ENCODE measurements at regions not wholly inside any gene's neighbourhood (a gene's known extent, or its start where the extent isn't known, plus 50 kb on each side); places are given as distances from the start of the nearest gene placed in this dataset.

GRCh38 chr7:95718577-95719410 is 53.6 kb upstream of the DYNC1I1 start:
- no peak overlapping the region for H3K4me3 ChIP-seq (ENCODE audit: low read depth in 1 of 3, low read length in 3 of 3)
- no peak for FAIRE-seq
- H3K36me3 ChIP-seq (ENCODE audit: control insufficient read depth in 3 of 3, insufficient read depth in 2 of 3, low read depth in 1 of 3, low read length in 3 of 3): no peaks in the 10 kb centered on the region
- peaks cover 0 to 4% (median 0%) of the 10 kb centered on the region in 3 donors for H3K4me1 ChIP-seq (ENCODE audit: control insufficient read depth in 3 of 3, insufficient read depth in 2 of 3, low read depth in 1 of 3, low read length in 2 of 3)
- peak in 1 of 2 donors; percentile 6 for DNase-seq
- 58 to 61% (median 59%) methylated on average over 6 of the region's 6 CpGs for WGBS, 3 donors
- H3K27me3 ChIP-seq (ENCODE audit: control insufficient read depth in 3 of 3, insufficient read depth in 3 of 3, low read length in 3 of 3): peaks cover 0 to 4% (median 0%) of the 10 kb centered on the region in 3 donors
- H3K9me3 ChIP-seq (ENCODE audit: control insufficient read depth in 2 of 2, insufficient read depth in 1 of 2, low read depth in 1 of 2, low read length in 1 of 2): no peaks in the 10 kb centered on the region
- no peak overlapping the region for H3K27ac ChIP-seq (ENCODE audit: low read depth in 1 of 3, low read length in 2 of 3)

DNA sequence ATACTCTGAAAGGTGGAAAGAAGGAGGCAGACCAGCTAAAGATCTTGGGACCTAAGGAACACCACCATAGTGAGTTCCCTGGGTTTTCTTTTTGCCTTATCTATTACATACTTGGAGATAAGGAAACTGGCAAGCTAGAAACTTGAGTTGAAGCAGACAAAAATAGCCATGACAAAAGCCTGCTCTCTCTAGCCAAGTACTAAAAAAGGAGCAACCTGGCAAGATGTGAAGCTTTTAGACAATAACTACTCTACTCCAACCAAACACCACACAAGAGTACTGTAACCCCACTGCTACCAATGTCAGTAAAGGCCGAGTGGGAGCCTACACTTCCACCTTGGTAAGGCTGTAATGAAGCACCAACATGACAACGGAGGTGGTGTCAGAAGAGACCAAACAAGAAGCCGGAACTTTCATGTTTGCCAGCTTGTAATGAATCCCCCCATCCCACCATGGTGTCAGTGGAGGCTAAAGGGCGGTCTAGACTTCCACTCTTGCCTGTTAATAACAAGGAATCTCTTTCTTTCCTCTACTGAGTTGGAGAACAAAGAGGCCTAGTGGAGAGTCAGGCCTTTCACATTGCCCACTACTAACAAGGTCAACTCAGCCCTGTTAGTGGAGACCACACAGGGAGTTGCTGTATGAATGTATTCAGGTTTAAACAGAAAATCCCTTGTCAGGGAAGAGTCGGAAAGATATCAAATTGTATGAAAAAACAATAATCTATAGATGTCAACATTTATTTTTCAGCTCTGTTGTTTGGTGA is 55.8 kb upstream of the DYNC1I1 start:
- Histone ChIP-seq H3K9me3 (ENCODE audit: control insufficient read depth in 2 of 2, insufficient read depth in 1 of 2, low read depth in 1 of 2, low read length in 1 of 2) (no peaks in the 10 kb centered on the region), H3K27ac (ENCODE audit: low read depth in 1 of 3, low read length in 2 of 3) (no peak overlapping the region), H3K4me3 (ENCODE audit: low read depth in 1 of 3, low read length in 3 of 3) (no peak overlapping the region), H3K4me1 (ENCODE audit: control insufficient read depth in 3 of 3, insufficient read depth in 2 of 3, low read depth in 1 of 3, low read length in 2 of 3) (no peaks in the 10 kb centered on the region), H3K27me3 (ENCODE audit: control insufficient read depth in 3 of 3, insufficient read depth in 3 of 3, low read length in 3 of 3) (peaks cover 0 to 4% (median 0%) of the 10 kb centered on the region in 3 donors), H3K36me3 (ENCODE audit: control insufficient read depth in 3 of 3, insufficient read depth in 2 of 3, low read depth in 1 of 3, low read length in 3 of 3) (no peaks in the 10 kb centered on the region)
- DNase-seq (no peak), FAIRE-seq (no peak)
- WGBS, 3 donors: 86 to 88% (median 88%) methylated on average over 5 of the region's 5 CpGs

DNA sequence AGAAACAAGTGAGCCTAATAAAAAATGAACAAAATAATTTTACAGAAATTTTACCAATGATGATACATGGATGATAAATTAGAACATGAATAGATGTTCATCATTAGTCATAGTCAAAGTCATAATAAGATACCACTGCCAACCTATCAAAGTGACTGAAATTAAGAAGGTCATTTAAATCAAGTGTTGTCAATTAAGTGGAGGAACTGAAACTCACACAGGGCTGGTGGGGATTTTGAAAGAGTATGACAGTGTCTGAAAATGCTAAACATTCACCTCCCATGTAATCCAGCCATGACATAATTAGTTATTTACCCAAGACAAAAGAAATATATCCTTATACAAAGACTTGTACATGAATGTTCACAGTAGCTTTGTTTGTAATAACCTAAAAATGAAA is 57.1 kb upstream of the DYNC1I1 start:
- H3K27me3 ChIP-seq (ENCODE audit: control insufficient read depth in 3 of 3, insufficient read depth in 3 of 3, low read length in 3 of 3): peaks cover 0 to 3% (median 0%) of the 10 kb centered on the region in 3 donors
- no peak overlapping the region for H3K27ac ChIP-seq (ENCODE audit: low read depth in 1 of 3, low read length in 2 of 3)
- no peaks in the 10 kb centered on the region for H3K4me1 ChIP-seq (ENCODE audit: control insufficient read depth in 3 of 3, insufficient read depth in 2 of 3, low read depth in 1 of 3, low read length in 2 of 3)
- H3K4me3 ChIP-seq (ENCODE audit: low read depth in 1 of 3, low read length in 3 of 3): no peak overlapping the region
- no peaks in the 10 kb centered on the region for H3K36me3 ChIP-seq (ENCODE audit: control insufficient read depth in 3 of 3, insufficient read depth in 2 of 3, low read depth in 1 of 3, low read length in 3 of 3)
- FAIRE-seq (no peak), DNase-seq (no peak)
- no peaks in the 10 kb centered on the region for H3K9me3 ChIP-seq (ENCODE audit: control insufficient read depth in 2 of 2, insufficient read depth in 1 of 2, low read depth in 1 of 2, low read length in 1 of 2)

DNA sequence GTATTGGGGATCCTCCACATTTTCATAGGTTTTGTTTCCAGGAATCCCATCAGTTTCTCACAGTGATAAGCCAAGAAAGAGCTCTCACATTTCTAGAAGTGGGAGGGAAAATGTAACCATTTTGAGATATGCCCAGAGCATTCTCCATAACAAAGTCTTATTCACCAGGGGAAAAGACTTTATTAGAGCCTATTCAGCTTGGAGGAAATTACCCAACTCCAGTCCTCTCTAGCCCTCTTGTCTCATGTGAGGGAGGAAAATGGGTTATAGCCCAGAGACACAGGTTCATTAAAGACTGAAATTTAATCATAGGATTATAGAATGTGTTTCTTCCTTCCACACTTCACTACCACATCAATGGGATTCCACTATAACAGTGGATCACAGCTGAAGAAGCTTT is 61.6 kb upstream of the DYNC1I1 start:
- DNase-seq (no peak), FAIRE-seq (no peak)
- Histone ChIP-seq H3K27ac (ENCODE audit: low read depth in 1 of 3, low read length in 2 of 3) (no peak overlapping the region), H3K27me3 (ENCODE audit: control insufficient read depth in 3 of 3, insufficient read depth in 3 of 3, low read length in 3 of 3) (no peaks in the 10 kb centered on the region), H3K9me3 (ENCODE audit: control insufficient read depth in 2 of 2, insufficient read depth in 1 of 2, low read depth in 1 of 2, low read length in 1 of 2) (peaks cover 0 to 5% of the 10 kb centered on the region in 2 donors), H3K36me3 (ENCODE audit: control insufficient read depth in 3 of 3, insufficient read depth in 2 of 3, low read depth in 1 of 3, low read length in 3 of 3) (no peaks in the 10 kb centered on the region), H3K4me3 (ENCODE audit: low read depth in 1 of 3, low read length in 3 of 3) (no peak overlapping the region), H3K4me1 (ENCODE audit: control insufficient read depth in 3 of 3, insufficient read depth in 2 of 3, low read depth in 1 of 3, low read length in 2 of 3) (no peaks in the 10 kb centered on the region)

DNA sequence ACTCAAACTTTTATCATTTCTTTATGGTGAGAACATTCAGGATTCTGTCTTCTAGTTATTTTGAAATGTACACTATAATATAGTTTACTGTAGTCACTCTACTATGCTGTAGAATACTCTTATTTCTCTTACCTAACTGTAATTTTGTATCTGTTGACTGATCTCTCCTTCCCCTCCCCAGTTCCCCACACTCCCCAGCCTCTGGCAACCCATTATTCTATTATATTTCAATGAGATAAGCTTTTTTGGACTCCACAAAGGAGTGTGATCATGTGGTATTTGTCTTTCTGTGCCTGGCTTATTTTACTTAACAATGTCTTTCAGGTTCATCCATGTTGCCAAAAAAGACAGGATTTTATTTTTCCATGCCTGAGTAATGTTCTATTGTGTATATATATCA is 71.4 kb upstream of the DYNC1I1 start:
- Histone ChIP-seq H3K27ac (ENCODE audit: low read depth in 1 of 3, low read length in 2 of 3) (no peak overlapping the region), H3K4me1 (ENCODE audit: control insufficient read depth in 3 of 3, insufficient read depth in 2 of 3, low read depth in 1 of 3, low read length in 2 of 3) (no peaks in the 10 kb centered on the region), H3K9me3 (ENCODE audit: control insufficient read depth in 2 of 2, insufficient read depth in 1 of 2, low read depth in 1 of 2, low read length in 1 of 2) (no peaks in the 10 kb centered on the region), H3K4me3 (ENCODE audit: low read depth in 1 of 3, low read length in 3 of 3) (no peak overlapping the region), H3K27me3 (ENCODE audit: control insufficient read depth in 3 of 3, insufficient read depth in 3 of 3, low read length in 3 of 3) (no peaks in the 10 kb centered on the region), H3K36me3 (ENCODE audit: control insufficient read depth in 3 of 3, insufficient read depth in 2 of 3, low read depth in 1 of 3, low read length in 3 of 3) (no peaks in the 10 kb centered on the region)
- no peak for FAIRE-seq
- no peak for DNase-seq

- no peak for DNase-seq
- Histone ChIP-seq H3K4me1 (ENCODE audit: control insufficient read depth in 3 of 3, insufficient read depth in 2 of 3, low read depth in 1 of 3, low read length in 2 of 3) (no peaks in the 10 kb centered on the region), H3K4me3 (ENCODE audit: low read depth in 1 of 3, low read length in 3 of 3) (no peak overlapping the region), H3K36me3 (ENCODE audit: control insufficient read depth in 3 of 3, insufficient read depth in 2 of 3, low read depth in 1 of 3, low read length in 3 of 3) (no peaks in the 10 kb centered on the region), H3K27me3 (ENCODE audit: control insufficient read depth in 3 of 3, insufficient read depth in 3 of 3, low read length in 3 of 3) (peaks cover 0 to 3% (median 0%) of the 10 kb centered on the region in 3 donors), H3K27ac (ENCODE audit: low read depth in 1 of 3, low read length in 2 of 3) (no peak overlapping the region), H3K9me3 (ENCODE audit: control insufficient read depth in 2 of 2, insufficient read depth in 1 of 2, low read depth in 1 of 2, low read length in 1 of 2) (no peaks in the 10 kb centered on the region)
- WGBS, 3 donors: 53 to 74% (median 56%) methylated on average over 2 of the region's 2 CpGs
- no peak for FAIRE-seq
These were observed 78.0 kb upstream of the DYNC1I1 start for GRCh38 chr7:95694334-95694733.

DNA sequence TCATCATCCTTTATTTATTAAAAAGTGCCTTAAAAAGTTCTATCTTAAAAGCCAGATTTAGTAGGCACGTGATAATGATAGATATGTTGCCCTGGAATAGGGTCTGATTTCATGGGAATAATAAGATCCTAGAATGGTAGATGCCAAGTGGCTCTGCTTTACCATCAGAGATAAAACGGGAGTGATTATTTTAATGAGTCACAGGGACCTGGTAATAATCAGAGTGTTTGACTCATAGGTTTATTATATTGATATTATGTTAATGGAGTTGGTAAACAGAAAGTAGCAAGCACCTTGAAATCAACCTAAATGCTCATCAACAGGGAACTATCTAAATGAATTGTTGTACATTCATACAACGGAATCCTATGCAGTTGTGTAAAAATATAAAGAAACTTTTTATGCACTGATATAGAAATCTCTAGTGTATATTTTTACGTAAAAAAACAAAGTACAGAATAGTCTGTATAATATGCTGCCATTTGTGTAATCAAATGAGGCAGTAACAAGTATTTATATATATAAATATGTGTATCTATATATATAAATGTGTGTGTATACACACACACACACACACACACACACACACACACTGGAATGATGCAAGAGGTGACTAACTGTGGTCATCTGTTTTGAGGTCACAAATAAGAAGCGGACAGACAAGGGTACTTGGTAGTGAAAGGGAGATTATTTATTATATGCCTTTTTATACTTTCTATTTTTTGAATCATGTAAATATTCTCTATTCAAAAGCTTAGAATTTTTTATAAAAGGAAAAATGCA is 78.6 kb upstream of the DYNC1I1 start:
- Histone ChIP-seq H3K4me1 (ENCODE audit: control insufficient read depth in 3 of 3, insufficient read depth in 2 of 3, low read depth in 1 of 3, low read length in 2 of 3) (no peaks in the 10 kb centered on the region), H3K9me3 (ENCODE audit: control insufficient read depth in 2 of 2, insufficient read depth in 1 of 2, low read depth in 1 of 2, low read length in 1 of 2) (no peaks in the 10 kb centered on the region), H3K4me3 (ENCODE audit: low read depth in 1 of 3, low read length in 3 of 3) (no peak overlapping the region), H3K36me3 (ENCODE audit: control insufficient read depth in 3 of 3, insufficient read depth in 2 of 3, low read depth in 1 of 3, low read length in 3 of 3) (no peaks in the 10 kb centered on the region), H3K27ac (ENCODE audit: low read depth in 1 of 3, low read length in 2 of 3) (no peak overlapping the region), H3K27me3 (ENCODE audit: control insufficient read depth in 3 of 3, insufficient read depth in 3 of 3, low read length in 3 of 3) (peaks cover 0 to 3% (median 0%) of the 10 kb centered on the region in 3 donors)
- DNase-seq (peak in 1 of 2 donors; percentile 58), FAIRE-seq (peak; percentile 36)
- 45 to 65% (median 47%) methylated on average over 5 of the region's 5 CpGs for WGBS, 3 donors

GRCh38 chr7:95691464-95691863 is 80.9 kb upstream of the DYNC1I1 start:
- DNase-seq (no peak), FAIRE-seq (no peak)
- Histone ChIP-seq H3K36me3 (ENCODE audit: control insufficient read depth in 3 of 3, insufficient read depth in 2 of 3, low read depth in 1 of 3, low read length in 3 of 3) (no peaks in the 10 kb centered on the region), H3K27me3 (ENCODE audit: control insufficient read depth in 3 of 3, insufficient read depth in 3 of 3, low read length in 3 of 3) (peaks cover 0 to 3% (median 0%) of the 10 kb centered on the region in 3 donors), H3K27ac (ENCODE audit: low read depth in 1 of 3, low read length in 2 of 3) (no peak overlapping the region), H3K9me3 (ENCODE audit: control insufficient read depth in 2 of 2, insufficient read depth in 1 of 2, low read depth in 1 of 2, low read length in 1 of 2) (no peaks in the 10 kb centered on the region), H3K4me1 (ENCODE audit: control insufficient read depth in 3 of 3, insufficient read depth in 2 of 3, low read depth in 1 of 3, low read length in 2 of 3) (no peaks in the 10 kb centered on the region), H3K4me3 (ENCODE audit: low read depth in 1 of 3, low read length in 3 of 3) (no peak overlapping the region)
- WGBS, 3 donors: 67 to 89% (median 80%) methylated on average over 4 of the region's 4 CpGs
